CD4-positive, alpha-beta T cell (primary cell): ENCODE measurements at regions not wholly inside any gene's neighbourhood (a gene's known extent, or its start where the extent isn't known, plus 50 kb on each side); places are given as distances from the start of the nearest gene placed in this dataset.

ENCODE experiments used
- ATAC-seq: fragments of 200-7000 bp; cut with Tn5 transposase; one replicate; pipeline ENCODE4 v1.10.0; 2022; ENCODE audit warnings: mild to moderate bottlenecking; ENCODE audit not compliant: poor library complexity
- CTCF ChIA-PET: fragments of 350-600 bp; sonication (Branson Sonifier 250); formaldehyde crosslinking; loops from one replicate; lab custom pipeline; 2021; ENCODE audit warnings: antibody characterized with exemption, inconsistent platforms; lab: Charles Lee
- POLR2A ChIA-PET: fragments of 350-600 bp; sonication (Branson Sonifier 250); formaldehyde crosslinking; loops from one replicate; lab custom pipeline; 2021; ENCODE audit warnings: antibody characterized with exemption, inconsistent platforms; lab: Charles Lee
- DNase-seq, 14 experiments: peaks; one replicate each; pipeline ENCODE4 v3.0.0-alpha.2; 2013 to 2020; ENCODE audit warnings: mixed read lengths in 2 of 14
- H3K27ac ChIP-seq, 2 donors: one replicate each; pipeline versions ENCODE4 v1.5.1 to v1.7.0; 2013; ENCODE audit warnings: low read length in 2 of 2, low read depth in 1 of 2, mild to moderate bottlenecking in 1 of 2
- H3K27me3 ChIP-seq, 2 experiments: 1 replicate in 1 of 2; 2 replicates in 1 of 2; pipeline versions ENCODE4 v1.6.1 to v1.7.0; 2013; ENCODE audit warnings: low read length in 2 of 2, control low read depth in 1 of 2, mild to moderate bottlenecking in 1 of 2, moderate library complexity in 1 of 2; ENCODE audit not compliant: insufficient read depth in 2 of 2, control insufficient read depth in 1 of 2
- H3K36me3 ChIP-seq: one replicate; pipeline ENCODE4 v1.6.1; 2013; ENCODE audit warnings: low read length, control low read depth; ENCODE audit not compliant: insufficient read depth
- H3K4me1 ChIP-seq: one replicate; pipeline ENCODE4 v1.6.1; 2013; ENCODE audit warnings: low read length, control low read depth; ENCODE audit not compliant: insufficient read depth
- H3K4me3 ChIP-seq: one replicate; pipeline ENCODE4 v1.5.1; 2013; ENCODE audit warnings: mild to moderate bottlenecking, low read length, moderate library complexity
- H3K9me3 ChIP-seq, 2 experiments: 1 replicate in 1 of 2; 2 replicates in 1 of 2; pipeline versions ENCODE4 v1.6.1 to v1.7.0; 2013; ENCODE audit warnings: low read length in 2 of 2, mild to moderate bottlenecking in 2 of 2, control low read depth in 1 of 2, moderate library complexity in 1 of 2; ENCODE audit not compliant: control insufficient read depth in 1 of 2, insufficient read depth in 1 of 2
- H3K27ac Mint-ChIP-seq: one replicate; pipeline ENCODE4 v1.8.0; 2020; ENCODE audit warnings: mixed read lengths
- H3K27me3 Mint-ChIP-seq: one replicate; pipeline ENCODE4 v1.8.0; 2021; ENCODE audit warnings: mixed read lengths
- H3K36me3 Mint-ChIP-seq: one replicate; pipeline ENCODE4 v1.8.0; 2021; ENCODE audit warnings: low read depth, mixed read lengths
- H3K4me1 Mint-ChIP-seq: one replicate; pipeline ENCODE4 v1.8.0; 2021; ENCODE audit warnings: low read depth, mixed read lengths
- H3K4me3 Mint-ChIP-seq: one replicate; pipeline ENCODE4 v1.8.0; 2020; ENCODE audit warnings: mild to moderate bottlenecking, mixed read lengths
- H3K9me3 Mint-ChIP-seq: one replicate; pipeline ENCODE4 v1.8.0; 2020; ENCODE audit warnings: mixed read lengths
- CTCF ChIP-seq: fragments of 200-600 bp; IDR thresholded peaks from one replicate; pipeline ENCODE4 v1.8.0; 2022; ENCODE audit warnings: antibody characterized with exemption, mild to moderate bottlenecking
- intact Hi-C, 2 experiments: fragments of 100-400 bp; cut with DNase I in 1 of 2; cut with micrococcal nuclease in 1 of 2; formaldehyde crosslinking; loops; one replicate each; pipeline versions ENCODE4 v1.15.1 to v1.9.0; 2023 to 2025; cut with DNase I, micrococcal nuclease

GRCh38 chr5:58354827-58355226 lies 105.1 kb downstream of the PLK2 start:
- no peak for TF ChIP-seq CTCF
- CTCF ChIA-PET, result no interaction called here

GRCh38 chr5:58353992-58354391 lies 105.9 kb downstream of the PLK2 start:
- H3K4me3 ChIP-seq, result no peak overlapping the region
- ChIA-PET CTCF (no interaction called here), POLR2A (no interaction called here)
- H3K4me1 Mint-ChIP-seq, result no peaks in the 10 kb centered on the region
- intact Hi-C loops, result no loop called here
- H3K36me3 ChIP-seq, result no peaks in the 10 kb centered on the region
- ATAC-seq, result no peak
- no peak overlapping the region for H3K27ac ChIP-seq
- no peak for DNase-seq
- TF ChIP-seq CTCF, result no peak
- no peaks in the 10 kb centered on the region for H3K9me3 ChIP-seq
- no peaks in the 10 kb centered on the region for H3K27me3 ChIP-seq
- no peaks in the 10 kb centered on the region for H3K27me3 Mint-ChIP-seq
- no peaks in the 10 kb centered on the region for H3K36me3 Mint-ChIP-seq
- H3K27ac Mint-ChIP-seq, result no peak overlapping the region
- no peaks in the 10 kb centered on the region for H3K4me1 ChIP-seq
- no peaks in the 10 kb centered on the region for H3K9me3 Mint-ChIP-seq
- no peak overlapping the region for H3K4me3 Mint-ChIP-seq

More at GRCh38 chr5:58354827-58355226, 105.1 kb downstream of the PLK2 start:
- Mint-ChIP-seq H3K27me3 (no peaks in the 10 kb centered on the region), H3K9me3 (no peaks in the 10 kb centered on the region), H3K4me3 (no peak overlapping the region), H3K27ac (no peak overlapping the region), H3K4me1 (no peaks in the 10 kb centered on the region), H3K36me3 (no peaks in the 10 kb centered on the region)
- Histone ChIP-seq H3K27ac (no peak overlapping the region), H3K36me3 (no peaks in the 10 kb centered on the region), H3K4me1 (no peaks in the 10 kb centered on the region), H3K27me3 (no peaks in the 10 kb centered on the region), H3K4me3 (no peak overlapping the region), H3K9me3 (no peaks in the 10 kb centered on the region)
- no peak for ATAC-seq
- no peak for DNase-seq
- intact Hi-C loops, result no loop called here
- POLR2A ChIA-PET, result no interaction called here

GRCh38 chr5:58351190-58351589 lies 108.7 kb downstream of the PLK2 start:
- Mint-ChIP-seq H3K4me1 (no peaks in the 10 kb centered on the region), H3K9me3 (no peaks in the 10 kb centered on the region), H3K36me3 (no peaks in the 10 kb centered on the region), H3K27me3 (no peaks in the 10 kb centered on the region), H3K4me3 (no peak overlapping the region), H3K27ac (no peak overlapping the region)
- ChIA-PET CTCF (no interaction called here), POLR2A (no interaction called here)
- no peaks in the 10 kb centered on the region for H3K27me3 ChIP-seq
- H3K4me1 ChIP-seq, result no peaks in the 10 kb centered on the region
- no peak overlapping the region for H3K4me3 ChIP-seq
- no peaks in the 10 kb centered on the region for H3K9me3 ChIP-seq
- DNase-seq (no peak), ATAC-seq (no peak)
- intact Hi-C loops, result no loop called here
- TF ChIP-seq CTCF, result no peak
- H3K36me3 ChIP-seq, result no peaks in the 10 kb centered on the region
- no peak overlapping the region for H3K27ac ChIP-seq
